ENCODE measurements at regions not wholly inside any gene's neighbourhood (a gene's known extent, or its start where the extent isn't known, plus 50 kb on each side); places are given as distances from the start of the nearest gene placed in this dataset.

- no peak overlapping the region for H3K27ac ChIP-seq
- no peak overlapping the region for H3K4me3 ChIP-seq (ENCODE audit: low read depth, low read length)
- no peaks in the 10 kb centered on the region for H3K9me3 ChIP-seq (ENCODE audit: control insufficient read depth, low read length)
- H3K4me1 ChIP-seq: no peaks in the 10 kb centered on the region
- no peaks in the 10 kb centered on the region for H3K79me2 ChIP-seq
- no peak overlapping the region for H3K9ac ChIP-seq
- H3K27me3 ChIP-seq (ENCODE audit: control insufficient read depth, insufficient read depth, low read length): no peaks in the 10 kb centered on the region
- TF ChIP-seq, protein P1, sequence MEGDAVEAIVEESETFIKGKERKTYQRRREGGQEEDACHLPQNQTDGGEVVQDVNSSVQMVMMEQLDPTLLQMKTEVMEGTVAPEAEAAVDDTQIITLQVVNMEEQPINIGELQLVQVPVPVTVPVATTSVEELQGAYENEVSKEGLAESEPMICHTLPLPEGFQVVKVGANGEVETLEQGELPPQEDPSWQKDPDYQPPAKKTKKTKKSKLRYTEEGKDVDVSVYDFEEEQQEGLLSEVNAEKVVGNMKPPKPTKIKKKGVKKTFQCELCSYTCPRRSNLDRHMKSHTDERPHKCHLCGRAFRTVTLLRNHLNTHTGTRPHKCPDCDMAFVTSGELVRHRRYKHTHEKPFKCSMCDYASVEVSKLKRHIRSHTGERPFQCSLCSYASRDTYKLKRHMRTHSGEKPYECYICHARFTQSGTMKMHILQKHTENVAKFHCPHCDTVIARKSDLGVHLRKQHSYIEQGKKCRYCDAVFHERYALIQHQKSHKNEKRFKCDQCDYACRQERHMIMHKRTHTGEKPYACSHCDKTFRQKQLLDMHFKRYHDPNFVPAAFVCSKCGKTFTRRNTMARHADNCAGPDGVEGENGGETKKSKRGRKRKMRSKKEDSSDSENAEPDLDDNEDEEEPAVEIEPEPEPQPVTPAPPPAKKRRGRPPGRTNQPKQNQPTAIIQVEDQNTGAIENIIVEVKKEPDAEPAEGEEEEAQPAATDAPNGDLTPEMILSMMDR (IDR thresholded peaks at IDR 0.05): no peak
- H2AFZ ChIP-seq: no peak overlapping the region
- no peaks in the 10 kb centered on the region for H3K36me3 ChIP-seq (ENCODE audit: control insufficient read depth, insufficient read depth, low read length)
- H3K4me2 ChIP-seq (ENCODE audit: low read length): no peak overlapping the region
Observed at GRCh38 chr3:106617276-106617675, 748.5 kb upstream of the CBLB start.

DNA sequence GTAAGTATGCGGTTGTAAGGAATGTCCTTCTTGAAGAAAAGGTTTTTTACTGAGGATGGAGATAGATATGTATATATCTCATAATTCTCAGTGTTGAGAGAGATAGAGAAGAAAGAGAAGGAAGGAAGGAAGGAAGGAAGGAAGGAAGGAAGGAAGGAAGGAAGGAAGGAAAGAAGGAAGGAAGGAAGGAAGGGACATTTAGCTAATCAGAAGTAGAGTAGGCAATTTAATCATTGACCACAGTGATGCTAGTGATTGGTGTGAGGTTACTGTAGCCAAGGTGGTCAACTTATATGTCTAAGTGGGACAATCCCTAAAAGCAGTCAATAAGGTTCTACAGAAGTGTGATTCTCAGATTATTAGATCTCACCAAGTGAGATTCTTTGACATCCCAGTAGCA is 751.8 kb upstream of the CBLB start:
- Histone ChIP-seq H3K4me2 (ENCODE audit: low read length) (no peak overlapping the region), H3K9me3 (ENCODE audit: control insufficient read depth, low read length) (no peaks in the 10 kb centered on the region), H3K36me3 (ENCODE audit: control insufficient read depth, insufficient read depth, low read length) (no peaks in the 10 kb centered on the region), H3K4me1 (no peaks in the 10 kb centered on the region), H2AFZ (no peak overlapping the region), H3K9ac (no peak overlapping the region), H3K27me3 (ENCODE audit: control insufficient read depth, insufficient read depth, low read length) (no peaks in the 10 kb centered on the region), H3K4me3 (ENCODE audit: low read depth, low read length) (no peak overlapping the region), H3K27ac (no peak overlapping the region), H3K79me2 (no peaks in the 10 kb centered on the region)
- TF ChIP-seq, protein P1 (IDR thresholded peaks at IDR 0.05): no peak

DNA sequence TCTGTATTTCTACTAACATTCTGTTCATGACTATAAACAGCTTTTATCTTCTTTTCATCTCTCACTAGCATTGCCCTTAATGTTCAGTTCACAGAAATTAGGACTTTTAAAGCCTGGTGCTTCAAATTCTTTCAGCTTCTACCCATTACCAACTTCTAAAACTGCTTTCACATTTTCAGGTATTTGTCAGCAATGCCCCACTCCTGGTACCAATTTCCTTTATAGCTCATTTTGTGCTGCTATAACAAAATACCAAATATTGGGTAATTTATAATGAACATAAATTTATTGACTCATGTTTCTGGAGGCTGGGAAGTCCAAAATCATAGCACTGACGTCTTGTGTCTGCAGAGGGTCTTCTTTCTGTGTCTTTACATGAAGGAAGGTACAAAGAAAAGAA is 753.1 kb upstream of the CCDC54 start:
- no peak overlapping the region for H2AFZ ChIP-seq

DNA sequence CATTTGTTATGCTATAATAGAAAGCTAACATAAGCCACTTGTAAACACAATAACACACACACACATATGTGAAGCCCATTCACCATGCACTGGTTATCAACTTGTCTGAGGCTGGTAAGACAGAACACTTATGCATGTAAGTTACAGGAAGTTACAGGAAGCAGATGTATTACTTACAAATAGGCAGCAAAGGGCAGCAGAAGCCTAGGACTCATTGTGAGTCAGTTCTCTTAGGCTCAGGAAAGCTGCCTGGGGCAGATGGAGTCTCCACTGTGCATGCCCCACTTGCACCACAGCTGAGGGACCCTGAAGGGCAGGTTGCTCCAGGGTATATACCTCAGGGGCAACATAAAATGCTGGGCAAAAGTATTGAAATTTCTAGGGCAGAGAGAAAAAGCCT is 748.8 kb upstream of the CCDC54 start:
- H2AFZ ChIP-seq: no peak overlapping the region
- H3K36me3 ChIP-seq (ENCODE audit: control insufficient read depth, insufficient read depth, low read length): no peaks in the 10 kb centered on the region
- H3K4me1 ChIP-seq: no peaks in the 10 kb centered on the region
- no peaks in the 10 kb centered on the region for H3K9me3 ChIP-seq (ENCODE audit: control insufficient read depth, low read length)
- TF ChIP-seq, protein P1 (IDR thresholded peaks at IDR 0.05): no peak
- no peaks in the 10 kb centered on the region for H3K79me2 ChIP-seq
- no peak overlapping the region for H3K4me3 ChIP-seq (ENCODE audit: low read depth, low read length)
- H3K27me3 ChIP-seq (ENCODE audit: control insufficient read depth, insufficient read depth, low read length): no peaks in the 10 kb centered on the region
- no peak overlapping the region for H3K4me2 ChIP-seq (ENCODE audit: low read length)
- H3K27ac ChIP-seq: no peak overlapping the region
- no peak overlapping the region for H3K9ac ChIP-seq

More for the DNA sequence above, 753.1 kb upstream of the CCDC54 start:
- Histone ChIP-seq H3K4me2 (ENCODE audit: low read length) (no peak overlapping the region), H3K9ac (no peak overlapping the region), H3K36me3 (ENCODE audit: control insufficient read depth, insufficient read depth, low read length) (no peaks in the 10 kb centered on the region), H3K27ac (no peak overlapping the region), H3K9me3 (ENCODE audit: control insufficient read depth, low read length) (no peaks in the 10 kb centered on the region), H3K79me2 (no peaks in the 10 kb centered on the region), H3K27me3 (ENCODE audit: control insufficient read depth, insufficient read depth, low read length) (no peaks in the 10 kb centered on the region), H3K4me3 (ENCODE audit: low read depth, low read length) (no peak overlapping the region), H3K4me1 (no peaks in the 10 kb centered on the region)
- TF ChIP-seq, protein P1 (IDR thresholded peaks at IDR 0.05): no peak

DNA sequence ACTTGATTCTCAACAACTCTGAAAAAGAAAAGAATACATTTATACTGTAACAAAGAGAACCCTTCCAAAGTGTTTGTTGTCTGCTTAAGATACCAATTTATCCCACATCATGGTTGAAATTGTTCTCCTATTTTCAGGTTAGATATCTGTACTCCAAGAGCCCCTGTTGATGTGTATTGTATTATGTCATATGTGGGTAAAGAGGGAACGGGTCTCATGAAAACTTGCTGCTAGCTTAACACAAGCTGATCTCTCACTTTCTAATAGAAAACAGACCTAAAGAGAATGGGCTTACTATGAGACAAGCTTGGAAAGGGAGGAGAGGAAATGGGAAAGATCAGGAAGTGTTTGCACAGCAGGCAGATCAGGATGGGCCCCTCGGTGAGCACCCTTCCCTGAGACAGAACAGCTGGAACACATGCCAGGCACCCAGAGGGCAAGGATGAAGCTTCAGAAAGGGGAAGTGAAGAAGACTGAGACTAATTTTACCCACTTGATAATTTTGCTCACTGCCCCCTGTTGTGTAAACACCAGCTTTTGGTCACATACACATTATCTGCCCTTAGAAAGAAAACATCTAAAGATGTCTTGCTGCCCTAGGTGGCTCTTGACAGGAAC is 747.9 kb upstream of the CCDC54 start:
- Histone ChIP-seq H3K4me3 (ENCODE audit: low read depth, low read length) (no peak overlapping the region), H3K9ac (no peak overlapping the region), H3K4me2 (ENCODE audit: low read length) (no peak overlapping the region), H3K79me2 (no peaks in the 10 kb centered on the region), H3K36me3 (ENCODE audit: control insufficient read depth, insufficient read depth, low read length) (no peaks in the 10 kb centered on the region), H3K4me1 (no peaks in the 10 kb centered on the region), H3K27ac (no peak overlapping the region), H3K27me3 (ENCODE audit: control insufficient read depth, insufficient read depth, low read length) (no peaks in the 10 kb centered on the region), H2AFZ (no peak overlapping the region), H3K9me3 (ENCODE audit: control insufficient read depth, low read length) (no peaks in the 10 kb centered on the region)
- TF ChIP-seq, protein P1 (IDR thresholded peaks at IDR 0.05): no peak

Measured in parathyroid adenoma (tissue), 2 donors.